Activated naive CD4-positive, alpha-beta T cell treated with Interleukin-2 at 50 U/mL for 16 hours (primary cell): ENCODE measurements at regions not wholly inside any gene's neighbourhood (a gene's known extent, or its start where the extent isn't known, plus 50 kb on each side); places are given as distances from the start of the nearest gene placed in this dataset.

Source experiments
- DNase-seq: peaks from one replicate; pipeline ENCODE4 v3.0.0-alpha.2; 2020

DNA sequence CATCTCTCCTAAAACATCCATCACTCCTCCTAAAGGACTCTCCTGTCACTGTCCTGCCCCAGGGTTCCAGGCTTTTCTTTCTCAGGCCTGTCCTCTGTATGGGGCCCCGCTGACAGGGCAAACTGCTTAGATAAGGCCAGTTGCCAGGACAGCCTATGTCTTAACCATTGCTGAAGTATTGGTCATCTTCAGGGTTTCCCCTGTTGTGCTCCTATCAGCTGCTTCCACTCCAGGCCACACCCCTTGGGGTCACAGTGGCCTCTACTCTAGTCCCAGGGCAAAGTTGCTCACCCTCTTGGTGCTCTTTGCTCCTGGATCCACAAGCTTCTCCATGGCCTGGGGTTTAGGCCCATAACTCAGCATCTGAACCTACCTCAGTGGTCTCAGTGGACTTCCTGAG, 138.0 kb upstream of the PJA1 start:
- no peak for DNase-seq

DNA sequence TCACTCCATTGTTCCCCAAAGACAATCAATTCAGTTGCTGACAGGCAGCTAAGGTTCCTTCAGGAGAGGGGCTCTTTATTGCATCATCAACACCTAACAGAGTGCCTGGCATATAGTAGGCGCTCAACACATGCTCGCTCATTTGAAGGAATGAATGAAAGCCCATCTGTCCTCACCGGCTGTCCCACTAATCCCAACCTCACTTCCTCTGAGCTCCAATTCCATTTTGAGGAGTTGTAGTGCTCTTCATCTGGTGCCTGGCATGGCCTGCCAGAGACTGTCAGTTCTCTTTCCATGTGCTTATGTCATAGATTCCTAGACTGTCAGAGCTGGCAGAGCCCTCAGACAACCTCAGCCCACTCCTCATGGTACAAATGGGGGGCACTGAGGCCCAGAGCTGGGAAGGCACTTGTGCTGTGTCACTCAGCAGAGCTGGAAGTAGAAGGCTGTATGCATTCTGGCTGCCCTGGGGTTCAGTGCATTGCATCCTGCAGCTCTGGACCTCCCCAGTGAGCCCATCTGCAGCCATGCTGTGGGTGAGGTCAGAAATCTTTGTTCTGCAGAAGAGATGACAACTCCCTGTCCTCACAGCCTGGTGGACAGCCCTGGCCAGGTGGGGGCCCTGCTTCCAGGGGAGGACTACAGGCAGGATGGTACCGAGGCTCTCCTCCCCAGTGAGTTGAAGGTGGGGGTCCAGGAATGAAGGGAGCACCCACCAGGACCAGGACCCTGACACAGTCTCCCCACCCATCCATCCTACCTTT, 134.9 kb upstream of the PJA1 start:
- no peak for DNase-seq

DNA sequence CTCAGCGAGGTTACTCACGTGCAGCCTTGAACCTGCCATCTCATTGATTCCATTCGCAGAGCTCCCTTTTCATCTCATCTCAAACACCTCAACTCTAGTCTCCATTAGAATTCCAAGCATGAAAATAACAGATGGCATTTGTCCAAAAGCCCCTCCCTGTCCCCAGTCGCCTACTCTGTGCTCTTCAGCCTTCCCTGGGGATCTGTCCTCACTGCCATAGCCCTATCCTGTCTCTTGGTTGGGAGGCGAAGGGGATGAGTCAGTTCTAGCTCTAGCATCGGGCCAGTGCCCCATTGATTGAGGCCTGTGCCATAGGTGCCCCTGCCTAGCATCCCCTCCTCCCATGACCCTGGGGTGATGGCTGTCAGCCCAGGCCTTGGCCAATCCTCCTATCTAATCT, 134.0 kb upstream of the PJA1 start:
- no peak for DNase-seq

DNA sequence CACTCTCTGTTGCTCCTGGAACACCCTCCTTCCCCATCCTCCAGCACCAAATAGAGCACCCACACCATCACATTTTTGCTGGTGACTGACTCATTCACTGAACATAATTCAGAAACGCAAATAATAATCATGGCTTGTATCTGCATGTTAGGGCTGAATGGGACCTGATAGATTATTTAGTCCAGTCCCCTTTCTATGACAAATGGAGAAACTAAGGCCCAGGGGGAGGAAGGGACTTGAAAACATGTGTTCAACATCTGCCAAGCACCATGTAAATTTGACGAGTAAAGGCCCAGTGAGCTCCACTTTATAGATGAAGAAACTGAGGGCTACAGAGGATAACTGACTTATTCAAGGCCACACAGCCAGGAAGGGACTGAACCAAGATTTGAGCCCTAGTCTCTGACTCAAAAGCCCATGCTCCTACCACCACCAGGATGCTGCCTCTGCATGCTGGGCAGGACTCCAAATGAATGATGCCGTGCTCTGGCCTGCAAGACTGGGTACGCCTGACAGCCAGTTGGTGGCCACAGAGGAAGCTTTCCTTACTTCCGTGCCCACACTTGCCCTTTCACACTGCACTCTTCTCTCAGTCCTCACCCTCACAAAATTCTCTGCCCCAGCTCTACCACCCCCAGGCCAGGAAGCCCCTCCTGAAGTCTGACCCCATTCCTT, 133.3 kb upstream of the PJA1 start:
- DNase-seq: no peak

DNA sequence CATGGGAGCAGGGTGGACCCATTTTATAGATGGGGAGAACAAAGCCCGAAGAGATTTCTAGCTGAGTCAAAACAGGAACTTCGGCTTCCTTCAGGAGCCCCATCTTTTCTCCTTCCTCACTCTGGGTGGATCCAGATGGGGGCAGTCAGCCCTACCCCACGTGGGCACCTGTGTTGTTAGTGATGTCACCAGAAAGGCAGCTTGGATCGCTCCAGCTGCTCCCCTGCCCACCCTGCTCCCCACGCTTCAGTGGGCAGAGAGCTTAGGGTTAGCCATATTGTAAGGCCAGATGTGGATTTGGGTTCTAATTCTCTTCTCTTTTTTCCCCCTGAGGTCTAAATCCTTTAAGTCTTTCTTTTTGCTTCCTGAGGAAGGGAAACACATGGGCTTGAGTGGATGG, 132.3 kb upstream of the PJA1 start:
- no peak for DNase-seq

DNA sequence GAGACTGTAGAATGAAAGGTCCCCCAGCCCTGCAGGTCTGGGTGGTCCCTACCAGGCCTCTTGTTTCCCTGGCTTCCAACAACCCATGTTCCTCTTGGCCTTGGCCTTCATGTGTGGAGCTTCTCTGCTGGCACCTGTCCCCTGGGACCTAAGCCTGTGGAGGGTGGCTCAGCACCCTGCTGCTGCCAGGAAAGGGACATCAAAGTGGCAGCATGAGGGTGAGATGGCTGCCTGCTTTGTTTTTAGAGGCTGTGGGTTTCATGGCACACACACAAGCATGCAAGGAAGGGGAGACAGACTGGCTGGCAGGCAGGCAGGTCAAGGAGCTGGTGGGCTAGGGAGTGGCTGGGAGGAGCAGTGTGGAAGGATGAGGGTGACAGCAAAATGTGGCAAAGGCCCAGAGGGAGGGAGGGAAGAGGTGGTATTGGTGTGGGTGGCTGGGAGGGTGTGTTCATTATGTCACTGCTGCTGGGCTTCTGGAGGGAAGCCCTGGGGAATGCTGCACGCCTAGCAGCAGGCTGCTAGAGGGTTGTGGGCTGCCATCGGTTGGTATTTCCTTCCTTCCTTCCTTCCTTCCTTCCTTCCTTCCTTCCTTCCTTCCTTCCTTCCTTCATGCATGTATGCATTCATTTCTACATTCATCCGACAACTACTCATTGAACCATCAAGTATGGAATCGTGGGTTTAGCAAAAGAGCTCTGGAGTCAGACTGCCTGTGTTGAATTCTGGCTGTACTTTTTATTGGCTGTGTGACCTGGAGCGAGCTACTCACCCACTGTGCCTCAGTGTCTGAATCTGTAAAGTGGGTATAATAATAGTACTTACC, 128.7 kb upstream of the PJA1 start:
- DNase-seq: no peak

DNA sequence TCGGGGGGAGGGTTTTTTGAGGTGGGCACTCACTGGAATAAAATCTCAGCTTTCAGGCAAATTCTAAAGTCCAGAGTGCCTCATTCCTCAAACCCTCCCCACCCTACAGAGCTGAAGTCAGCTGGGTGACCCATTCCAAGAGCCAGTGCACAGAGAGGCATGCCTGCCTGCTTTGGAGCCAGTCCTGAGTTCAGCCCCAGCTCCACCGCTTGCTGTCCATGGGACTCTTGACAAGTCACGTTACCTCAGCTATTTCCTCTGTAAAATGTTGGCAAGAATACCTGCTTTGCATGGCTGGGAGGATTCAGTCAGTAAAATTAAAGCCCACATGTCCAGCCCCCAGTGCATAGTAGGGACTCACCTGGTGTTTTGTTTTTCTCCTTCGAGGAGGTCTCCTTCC, 125.9 kb upstream of the PJA1 start:
- no peak for DNase-seq

DNA sequence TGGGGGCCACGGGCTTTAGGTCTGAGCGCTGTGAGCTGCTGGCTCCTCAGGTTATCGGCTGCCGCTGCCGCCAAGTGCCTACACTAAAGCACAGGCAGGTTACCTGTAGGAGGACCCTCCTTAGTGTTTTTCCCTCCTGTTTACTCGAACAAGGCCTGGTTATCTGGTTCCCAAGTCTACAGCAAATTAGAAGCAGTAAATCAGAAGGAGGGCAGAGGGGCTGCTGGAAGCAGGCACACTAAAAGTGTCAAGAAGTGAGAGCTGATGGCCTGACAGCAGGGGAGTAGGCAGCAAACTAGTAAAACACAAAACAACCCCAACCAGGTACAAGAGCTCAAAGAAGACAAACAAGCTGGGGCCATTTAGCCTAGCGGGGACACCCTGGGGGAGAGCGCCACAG, 125.0 kb upstream of the PJA1 start:
- DNase-seq: no peak

DNA sequence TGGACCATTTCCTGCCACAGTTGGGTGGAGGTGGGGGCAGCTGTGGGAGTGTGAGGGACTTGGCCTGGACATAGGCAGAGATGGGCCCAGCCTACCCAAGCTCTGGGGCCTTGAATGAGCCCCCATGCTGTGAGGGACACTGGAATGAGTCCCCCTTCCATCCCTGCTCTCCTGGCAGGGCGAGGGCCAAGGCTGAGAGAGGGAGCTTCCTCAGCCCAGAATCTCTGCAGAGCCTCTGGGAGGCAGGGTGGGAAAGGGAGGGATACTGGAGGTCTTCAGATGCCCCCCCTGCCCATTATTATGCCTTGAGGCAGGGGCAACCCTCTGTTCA, 124.5 kb upstream of the PJA1 start:
- no peak for DNase-seq

DNA sequence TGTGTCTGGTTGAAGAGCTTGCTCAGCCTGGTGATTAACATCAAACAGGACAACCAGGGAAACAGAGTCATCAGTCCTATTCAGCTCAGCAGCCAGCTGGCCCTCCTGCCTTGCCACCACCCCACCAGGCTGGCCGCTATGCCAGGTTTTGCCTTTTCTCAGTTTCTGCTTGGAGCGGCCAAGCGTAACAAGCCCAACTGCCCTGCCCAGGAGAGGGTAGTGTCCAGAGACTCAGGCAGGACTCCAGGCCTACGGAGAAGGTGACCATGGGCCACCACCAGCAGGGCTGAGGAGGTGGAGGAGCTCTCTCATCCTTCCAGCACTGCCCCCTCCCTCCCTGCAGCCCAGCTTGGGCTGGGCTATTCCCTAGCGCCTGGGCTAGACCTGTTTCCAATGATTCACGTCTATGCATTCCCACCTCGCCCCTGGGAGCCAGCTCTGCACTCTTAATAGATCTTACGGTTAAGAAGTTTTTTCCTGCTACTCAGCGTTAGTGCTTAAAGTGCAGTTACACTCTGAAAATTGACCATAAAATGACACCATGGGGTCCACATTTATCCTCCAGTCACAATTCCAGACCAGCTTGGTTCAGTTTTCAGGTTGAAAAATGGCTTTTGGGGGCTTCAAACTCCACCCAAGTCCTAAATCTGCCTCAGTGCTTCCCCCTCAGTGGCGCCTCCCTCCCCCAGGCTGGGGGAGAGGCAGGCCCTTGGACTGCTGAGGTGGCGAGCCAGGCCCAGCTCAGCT, 124.0 kb upstream of the PJA1 start:
- DNase-seq: no peak

DNA sequence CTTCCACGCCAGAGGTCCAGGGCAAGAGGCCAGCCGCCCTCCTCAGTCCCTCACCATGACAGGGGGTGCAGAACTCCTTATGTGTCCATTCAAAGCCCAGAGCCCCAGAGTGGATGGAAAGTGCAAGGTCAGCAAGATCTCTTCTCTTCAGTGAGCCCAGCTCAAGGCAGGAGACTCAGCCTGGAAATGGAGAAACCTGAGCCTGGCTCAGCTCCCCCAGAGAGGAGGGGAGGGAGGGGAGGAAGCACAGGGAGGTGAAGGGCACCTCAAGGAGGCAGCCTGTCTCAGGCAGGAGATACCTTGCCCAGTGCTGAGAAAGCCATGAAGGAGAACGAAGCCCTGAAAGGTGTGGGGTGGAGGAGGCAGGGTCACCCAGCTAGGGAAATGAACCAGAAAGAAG, 121.8 kb upstream of the PJA1 start:
- no peak for DNase-seq

DNA sequence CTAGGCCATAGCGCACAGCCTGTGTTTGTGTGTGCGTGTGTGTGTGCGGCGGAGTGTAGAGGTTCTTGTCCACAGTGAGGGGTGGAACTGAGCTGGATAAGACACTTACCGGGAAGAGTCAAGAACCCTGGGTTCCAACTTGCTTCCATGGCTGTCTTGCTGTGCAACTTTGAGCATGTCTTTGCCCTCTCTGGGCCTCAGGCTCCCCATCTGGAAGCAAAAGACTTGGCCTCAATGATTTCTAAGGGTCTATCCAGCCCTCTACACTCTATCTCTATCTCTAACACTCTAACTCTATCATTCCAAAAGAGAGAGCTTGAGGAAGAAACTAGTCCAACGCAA, 121.3 kb upstream of the PJA1 start:
- DNase-seq: no peak

DNA sequence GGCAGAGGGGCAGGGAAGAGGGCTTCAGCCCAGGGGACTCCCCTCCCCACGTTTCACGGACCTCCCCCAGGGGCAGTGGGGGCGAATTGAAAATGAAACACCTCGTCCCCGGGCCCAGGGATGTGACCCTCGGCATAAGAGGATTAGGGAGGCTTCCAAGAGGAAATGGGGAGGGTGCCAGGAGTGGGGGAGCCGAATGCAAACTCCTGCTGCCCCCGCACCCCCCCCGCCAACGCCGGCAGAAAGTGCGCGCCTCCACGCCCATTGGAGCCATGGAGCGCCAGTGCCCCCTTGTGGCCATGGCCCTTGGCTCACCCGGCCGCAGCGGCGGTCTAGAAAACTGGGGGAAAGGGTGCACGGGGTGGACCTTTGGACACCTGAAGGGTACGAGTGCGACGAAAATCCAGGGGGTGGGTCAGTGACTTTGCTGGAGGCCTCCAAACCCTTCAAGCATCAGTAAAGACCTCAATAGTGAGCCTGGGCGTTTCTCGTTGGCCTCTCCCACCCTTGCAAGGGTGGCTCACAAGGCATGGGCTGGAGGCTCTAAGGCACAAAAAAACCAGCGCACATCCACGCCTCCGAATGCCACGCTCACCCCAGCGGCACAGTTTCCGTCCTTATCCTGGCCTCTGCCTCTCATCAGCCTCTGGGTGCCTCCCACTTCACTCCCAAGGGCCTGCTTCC, 120.8 kb upstream of the PJA1 start:
- DNase-seq: peak; percentile 47

DNA sequence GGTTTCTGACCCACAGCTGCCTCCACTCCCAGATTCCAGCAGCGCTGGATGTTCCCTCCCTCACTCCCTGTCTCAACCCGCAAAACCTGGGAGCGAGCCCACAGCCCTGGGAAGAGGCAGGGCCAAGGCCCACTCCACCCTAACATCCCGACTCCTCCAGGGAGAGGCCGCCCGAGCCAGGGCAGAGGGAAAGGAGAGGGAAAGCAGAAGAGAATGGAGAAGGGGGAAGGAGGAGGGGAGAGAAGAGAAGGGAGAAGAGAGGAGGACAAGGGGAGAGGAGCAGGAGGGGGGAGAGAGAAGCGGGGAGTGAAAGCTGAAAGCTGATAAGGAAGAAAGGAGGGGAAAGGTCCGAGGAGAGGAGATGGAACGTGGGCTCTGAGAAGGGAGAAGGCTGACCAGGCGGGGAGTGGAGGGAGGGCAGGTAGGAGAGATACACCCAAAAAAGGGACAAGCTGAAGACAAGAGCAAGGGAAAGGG, 120.2 kb upstream of the PJA1 start:
- DNase-seq: no peak

DNA sequence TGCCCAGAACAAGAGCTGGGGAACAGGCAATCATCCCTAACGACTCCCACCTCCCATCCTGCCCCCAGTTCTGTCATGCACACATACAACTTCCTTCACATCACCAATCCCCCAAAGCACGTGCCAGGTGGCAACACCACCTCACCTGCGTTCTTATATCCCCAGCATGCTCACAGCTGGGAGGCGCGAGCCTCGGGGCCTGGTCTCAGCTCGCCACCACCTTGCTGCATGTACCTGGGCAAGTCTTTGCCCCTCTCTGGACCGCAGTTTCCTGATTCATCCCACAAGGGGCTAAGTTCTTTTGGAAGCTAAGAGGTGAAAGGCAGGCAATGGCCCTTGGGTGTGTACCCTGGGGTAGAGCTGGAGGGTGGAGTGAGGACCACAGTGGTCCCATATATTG, 119.2 kb upstream of the PJA1 start:
- no peak for DNase-seq

DNA sequence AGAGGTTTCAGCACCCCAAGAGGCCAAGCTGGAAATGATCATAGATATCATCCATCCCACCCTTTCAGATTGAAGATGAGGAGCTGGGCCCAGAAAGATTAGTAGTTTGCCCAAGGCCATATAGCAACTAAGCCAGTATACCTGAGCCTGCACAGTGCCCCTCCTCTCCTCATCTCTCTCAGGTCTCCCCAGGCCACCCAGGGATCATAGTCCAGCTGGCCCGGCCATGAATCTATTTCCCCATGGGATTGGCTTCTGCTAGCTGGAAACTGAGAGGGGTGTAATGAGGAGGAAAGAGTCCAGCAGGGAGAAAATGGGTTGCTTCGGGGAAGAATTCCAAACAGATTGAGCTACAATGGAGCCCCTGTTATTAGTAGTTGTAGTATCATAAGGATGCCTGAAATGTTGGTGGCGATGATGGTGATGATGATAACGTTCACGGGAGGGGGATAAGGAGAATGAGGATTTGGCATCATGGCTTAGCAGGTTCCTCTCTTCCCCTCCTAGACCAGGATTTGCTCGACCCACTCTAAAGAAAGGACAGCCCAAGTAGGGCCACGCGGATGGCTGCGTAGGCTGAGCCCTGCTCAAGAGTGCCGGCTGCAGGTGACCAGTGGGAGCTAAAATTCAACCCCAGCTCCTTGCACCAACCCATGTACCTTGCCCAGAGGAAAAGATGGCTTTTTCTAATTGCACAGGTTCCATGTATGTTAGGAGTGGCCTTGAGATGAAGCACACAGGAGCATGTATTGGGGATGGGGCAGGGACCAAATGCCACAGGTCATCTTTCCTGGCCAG, 117.8 kb upstream of the PJA1 start:
- DNase-seq: no peak

DNA sequence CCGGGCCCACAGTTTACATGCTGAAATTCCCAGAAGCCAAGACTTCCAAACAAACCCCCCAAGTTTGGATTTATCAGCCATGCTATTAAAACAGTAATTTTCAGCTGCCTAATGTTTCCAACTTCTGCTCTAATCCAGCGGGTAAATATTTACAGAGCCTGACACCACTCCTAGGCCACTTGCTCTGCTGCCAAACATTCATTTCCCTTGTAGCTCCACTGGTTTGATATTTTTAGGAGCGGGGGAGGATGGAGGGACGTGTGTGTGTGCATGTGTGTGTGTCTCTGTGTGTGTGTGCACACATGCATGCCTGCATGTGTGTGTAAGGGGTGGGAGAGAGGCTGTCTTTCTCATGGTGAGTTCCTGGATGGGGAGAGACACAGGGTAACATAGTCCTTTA, 115.7 kb upstream of the PJA1 start:
- no peak for DNase-seq

DNA sequence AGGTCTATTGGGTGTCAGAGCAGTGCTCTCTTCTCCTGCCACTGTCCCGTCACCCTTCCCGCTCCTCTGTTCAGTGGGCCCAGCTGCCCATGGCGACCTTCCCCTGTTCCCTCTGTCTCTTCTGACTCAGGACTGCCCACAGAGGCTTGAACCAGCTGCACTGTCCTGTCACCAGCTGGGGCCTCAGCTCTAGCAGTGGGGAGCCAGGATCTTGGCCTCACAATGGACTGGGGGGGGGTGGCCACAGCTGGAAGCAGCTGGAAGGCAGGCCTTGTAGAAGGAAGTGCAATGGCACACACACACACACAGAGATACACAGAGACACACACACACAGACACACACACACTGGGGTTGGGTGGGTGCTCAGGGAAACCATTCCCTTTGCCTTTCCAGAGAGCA, 114.0 kb upstream of the PJA1 start:
- DNase-seq: no peak

DNA sequence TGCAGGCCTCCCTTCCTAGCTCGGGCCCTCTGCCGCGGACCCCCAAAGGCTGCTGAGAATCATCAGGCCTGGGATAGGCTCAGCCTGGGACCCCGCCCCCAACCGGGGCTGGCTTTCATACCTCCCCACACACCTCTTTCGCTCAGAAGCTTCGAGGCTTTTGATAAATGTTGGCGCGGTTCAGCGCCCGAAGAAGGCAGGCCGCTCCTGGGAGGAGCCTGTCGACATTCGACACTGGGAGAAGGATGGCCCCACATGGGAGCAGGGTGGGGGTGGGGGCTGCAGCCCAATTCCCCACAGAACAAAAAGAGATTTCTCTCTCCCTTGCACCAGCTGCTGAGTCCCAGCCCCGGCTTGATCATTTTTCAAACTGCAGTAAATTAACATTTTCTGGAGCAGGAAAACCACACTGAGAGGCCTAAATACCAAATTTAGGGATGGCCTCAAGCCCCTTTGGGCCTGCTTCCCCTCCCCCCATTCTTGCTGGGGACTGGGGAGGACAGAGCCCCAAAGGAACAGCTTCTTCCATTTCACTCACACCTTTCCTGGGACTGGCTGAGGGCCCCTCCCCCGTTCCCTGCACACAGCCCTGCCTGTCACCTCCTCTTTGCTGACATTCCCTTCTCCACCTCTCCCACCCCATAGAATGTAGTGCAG, 112.9 kb upstream of the PJA1 start:
- no peak for DNase-seq

DNA sequence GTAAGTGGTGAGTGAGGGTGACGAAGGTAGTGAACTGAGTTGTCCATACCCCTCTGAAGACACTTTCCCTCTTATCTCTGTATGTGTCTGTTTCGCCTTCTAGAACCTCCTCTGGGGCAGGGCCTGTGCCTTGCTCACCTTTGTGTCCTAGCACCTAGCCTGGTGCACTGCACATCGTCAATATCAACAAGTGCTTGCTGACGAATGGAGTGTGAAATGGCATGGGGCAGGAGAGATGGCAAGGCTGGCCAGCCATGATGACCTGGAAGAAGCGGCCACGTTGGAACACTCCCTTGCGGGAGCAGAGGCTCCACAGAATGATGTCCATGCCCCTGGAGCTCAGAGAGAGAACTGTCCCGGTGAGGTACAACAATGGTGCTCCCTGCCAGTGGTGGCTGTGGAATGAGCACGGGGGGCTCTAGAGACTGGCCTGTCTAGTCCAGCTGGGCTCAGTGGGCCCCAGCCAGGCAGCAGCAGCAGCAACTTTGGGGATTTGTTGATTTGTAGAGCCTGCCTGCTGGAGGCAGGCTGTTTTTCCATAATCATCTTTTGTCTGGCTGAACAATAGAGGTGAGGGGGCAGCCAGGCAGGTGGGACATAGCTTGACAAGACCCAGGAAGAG, 112.2 kb upstream of the PJA1 start:
- DNase-seq: no peak

DNA sequence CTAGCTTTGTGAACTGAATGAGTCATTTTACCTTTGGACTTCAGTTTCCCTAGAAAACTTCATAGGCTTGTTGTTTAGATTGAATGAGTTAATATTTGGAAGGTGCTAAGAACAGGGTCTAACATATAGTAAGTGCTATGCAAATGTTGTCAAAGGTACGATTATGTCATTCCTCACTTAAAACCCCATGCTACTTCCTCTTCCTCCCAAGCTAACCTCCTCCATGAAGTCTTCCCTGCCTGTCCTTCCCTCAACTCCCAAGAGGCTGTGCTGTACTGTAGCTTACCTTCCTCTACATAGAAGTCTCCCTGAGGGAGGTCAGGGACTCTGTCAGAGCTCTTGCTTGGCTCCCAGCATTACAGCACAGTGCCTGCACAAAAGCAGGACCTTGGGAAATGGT, 103.4 kb upstream of the PJA1 start:
- DNase-seq: no peak
